Activated naive CD4-positive, alpha-beta T cell treated with anti-CD3 and anti-CD28 coated beads, Interleukin-2, amount 50 U/mL, for 24 hours (primary cell): ENCODE measurements at regions not wholly inside any gene's neighbourhood (a gene's known extent, or its start where the extent isn't known, plus 50 kb on each side); places are given as distances from the start of the nearest gene placed in this dataset.
A peak's percentile ranks its signal among the peaks of the same experiment; 100 is the strongest.

Experiments
- H3K27ac Mint-ChIP-seq: one replicate; pipeline ENCODE4 v1.8.0; 2021; ENCODE audit warnings: mild to moderate bottlenecking, mixed read lengths
- H3K27me3 Mint-ChIP-seq: one replicate; pipeline ENCODE4 v1.8.0; 2021; ENCODE audit warnings: mixed read lengths
- H3K36me3 Mint-ChIP-seq: one replicate; pipeline ENCODE4 v1.8.0; 2021; ENCODE audit warnings: mixed read lengths
- H3K4me1 Mint-ChIP-seq: one replicate; pipeline ENCODE4 v1.8.0; 2021; ENCODE audit warnings: mixed read lengths
- H3K4me3 Mint-ChIP-seq: one replicate; pipeline ENCODE4 v1.8.0; 2021; ENCODE audit warnings: mild to moderate bottlenecking, mixed read lengths
- H3K9me3 Mint-ChIP-seq: one replicate; pipeline ENCODE4 v1.8.0; 2021; ENCODE audit warnings: mixed read lengths

DNA sequence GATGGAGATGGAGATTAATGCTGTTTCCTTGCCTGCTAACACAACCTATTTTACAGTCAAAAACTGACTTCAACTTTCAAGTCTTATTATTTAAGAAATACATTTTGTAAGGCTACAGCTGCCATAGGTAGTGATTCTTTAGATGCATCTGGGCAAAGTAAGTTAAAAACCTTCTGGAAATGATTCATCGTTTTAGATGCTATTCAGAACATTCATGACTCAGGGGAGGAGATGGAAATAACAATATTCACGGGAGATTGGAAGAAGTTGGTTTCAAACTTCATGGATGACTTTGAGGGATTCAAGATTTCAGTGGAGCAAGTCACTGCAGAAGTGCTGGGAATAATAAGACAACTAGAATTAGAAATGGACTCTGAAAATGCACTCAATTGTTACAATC lies 174.9 kb upstream of the GGTLC1 start:
- Mint-ChIP-seq H3K27me3 (no peaks in the 10 kb centered on the region), H3K4me1 (no peaks in the 10 kb centered on the region), H3K9me3 (no peaks in the 10 kb centered on the region), H3K4me3 (no peak overlapping the region), H3K27ac (no peak overlapping the region), H3K36me3 (no peaks in the 10 kb centered on the region)

DNA sequence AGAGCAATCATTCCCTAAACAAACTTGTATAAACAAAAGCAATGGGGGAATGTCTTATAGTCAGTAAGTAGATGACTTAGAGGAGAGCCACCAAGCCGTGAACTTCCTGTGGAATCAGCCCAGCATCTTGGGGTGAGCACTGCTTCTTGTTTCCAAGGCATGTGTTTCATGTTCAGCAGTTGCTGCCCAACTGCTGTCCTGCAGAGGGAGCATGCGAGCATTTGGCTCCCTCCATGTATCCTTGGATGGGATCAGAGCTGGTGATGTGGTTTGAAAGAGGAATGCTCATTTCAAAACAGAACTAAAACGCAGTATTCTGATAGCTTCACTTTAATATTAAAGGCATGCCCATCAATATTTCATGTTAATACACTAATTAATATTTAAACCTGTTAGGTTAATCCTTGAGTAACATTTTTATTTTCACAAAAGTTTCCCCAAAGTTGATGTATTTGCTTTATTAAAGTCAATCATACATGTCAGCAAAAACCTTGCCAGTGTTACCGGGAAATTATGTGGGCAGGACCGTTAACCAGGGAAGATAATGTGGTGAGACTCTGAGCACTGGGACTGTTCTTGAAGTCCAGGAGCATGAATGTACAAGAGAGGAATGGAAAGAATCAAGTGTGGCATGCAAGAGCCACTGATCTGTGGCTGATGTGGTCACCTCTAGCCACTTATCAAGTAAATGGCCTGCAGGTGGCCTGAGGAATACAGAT lies 172.1 kb upstream of the GGTLC1 start:
- H3K27me3 Mint-ChIP-seq: no peaks in the 10 kb centered on the region
- H3K27ac Mint-ChIP-seq: no peak overlapping the region
- no peaks in the 10 kb centered on the region for H3K9me3 Mint-ChIP-seq
- no peaks in the 10 kb centered on the region for H3K36me3 Mint-ChIP-seq
- no peak overlapping the region for H3K4me3 Mint-ChIP-seq
- H3K4me1 Mint-ChIP-seq: no peaks in the 10 kb centered on the region

DNA sequence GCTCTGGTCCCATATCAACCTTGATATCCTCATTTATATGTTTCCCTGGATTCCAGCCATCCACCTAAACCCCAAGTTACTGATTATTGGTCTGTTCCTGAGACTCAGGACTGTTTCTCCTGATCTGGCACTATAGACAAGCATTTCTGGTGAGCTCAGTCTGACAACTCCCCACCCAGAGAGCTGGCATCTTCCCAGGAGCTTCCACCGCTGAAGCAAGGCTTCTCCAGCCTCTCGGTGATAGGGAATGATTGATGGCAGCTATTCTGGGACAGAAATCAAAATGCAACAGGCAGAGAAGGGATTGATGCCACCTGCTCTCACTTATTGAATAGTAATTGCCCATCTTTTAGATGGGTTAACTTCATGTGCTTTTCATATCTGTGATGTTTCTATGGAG lies 169.7 kb upstream of the GGTLC1 start:
- H3K9me3 Mint-ChIP-seq: no peaks in the 10 kb centered on the region

DNA sequence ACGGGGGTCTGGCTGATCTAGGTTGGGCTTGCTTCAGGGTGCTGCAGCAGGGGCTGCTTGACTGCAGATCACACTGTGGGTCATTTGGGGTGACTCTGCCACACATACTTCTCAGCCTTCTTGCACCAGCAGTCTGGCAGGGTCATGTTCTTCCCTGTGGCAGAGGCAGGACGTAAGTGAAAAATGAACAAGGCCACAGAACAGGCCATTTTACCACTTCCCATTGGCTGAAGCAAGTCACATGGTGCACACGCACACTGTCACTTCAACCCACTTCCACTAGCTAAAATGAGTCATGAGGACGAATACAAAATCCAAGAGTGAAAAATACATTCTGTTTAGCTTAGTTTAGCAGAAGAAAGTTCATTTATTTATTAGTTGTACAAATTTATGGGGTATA lies 168.6 kb upstream of the GGTLC1 start:
- Mint-ChIP-seq H3K36me3 (no peaks in the 10 kb centered on the region), H3K27me3 (peaks cover 4% of the 10 kb centered on the region), H3K27ac (no peak overlapping the region), H3K4me3 (no peak overlapping the region), H3K9me3 (no peaks in the 10 kb centered on the region), H3K4me1 (no peaks in the 10 kb centered on the region)

More for the DNA sequence above, 169.7 kb upstream of the GGTLC1 start:
- H3K27ac Mint-ChIP-seq: no peak overlapping the region
- peaks cover 4% of the 10 kb centered on the region for H3K27me3 Mint-ChIP-seq
- no peaks in the 10 kb centered on the region for H3K4me1 Mint-ChIP-seq
- H3K36me3 Mint-ChIP-seq: no peaks in the 10 kb centered on the region
- H3K4me3 Mint-ChIP-seq: no peak overlapping the region

DNA sequence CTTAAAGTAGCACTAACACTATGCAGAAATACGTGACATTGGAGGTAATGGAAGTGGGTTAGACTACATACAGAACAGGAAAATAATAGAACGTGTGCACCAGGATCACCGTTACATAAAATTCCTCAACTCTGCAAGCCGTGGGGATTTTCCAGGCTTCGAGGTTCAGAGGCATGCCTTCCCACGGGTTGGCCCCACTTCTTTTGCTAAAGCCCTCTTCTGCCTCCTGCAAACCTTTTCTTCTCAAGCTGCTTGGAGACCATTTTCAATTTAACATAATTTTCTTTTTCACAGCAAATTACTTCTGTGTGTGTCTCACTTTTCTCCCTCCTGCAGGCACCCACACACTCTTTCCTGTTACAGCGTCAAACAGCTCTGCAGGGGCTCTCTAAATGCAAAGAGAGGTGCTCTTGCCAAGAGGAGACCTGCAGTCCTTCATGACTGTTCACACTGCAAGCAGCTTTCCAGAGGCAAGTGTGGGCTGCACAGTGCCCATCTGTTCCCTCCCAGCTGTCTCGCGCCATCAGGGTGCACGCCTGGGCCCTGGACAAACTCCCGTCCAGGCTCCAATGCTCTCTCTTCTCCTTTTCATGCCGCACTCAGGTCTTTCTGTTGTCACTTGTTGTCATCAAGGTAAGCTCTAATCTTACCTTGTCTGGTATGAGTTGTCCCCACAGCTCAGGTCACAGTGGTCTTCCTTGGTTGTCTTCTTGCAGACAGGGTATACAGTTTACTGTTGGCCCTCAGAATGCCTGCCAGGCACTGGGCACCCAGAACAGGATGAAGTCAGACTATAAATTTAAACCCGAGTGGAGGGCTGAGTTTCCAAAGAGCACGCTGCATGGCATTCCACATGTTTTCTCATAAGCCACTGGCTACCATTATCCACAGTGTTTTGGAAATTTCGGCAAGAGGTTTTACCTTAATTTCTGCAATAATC lies 164.8 kb upstream of the GGTLC1 start:
- no peak overlapping the region for H3K27ac Mint-ChIP-seq
- no peaks in the 10 kb centered on the region for H3K36me3 Mint-ChIP-seq
- peaks cover 5% of the 10 kb centered on the region for H3K9me3 Mint-ChIP-seq
- no peak overlapping the region for H3K4me3 Mint-ChIP-seq
- H3K4me1 Mint-ChIP-seq: no peaks in the 10 kb centered on the region
- peaks cover 4% of the 10 kb centered on the region for H3K27me3 Mint-ChIP-seq

DNA sequence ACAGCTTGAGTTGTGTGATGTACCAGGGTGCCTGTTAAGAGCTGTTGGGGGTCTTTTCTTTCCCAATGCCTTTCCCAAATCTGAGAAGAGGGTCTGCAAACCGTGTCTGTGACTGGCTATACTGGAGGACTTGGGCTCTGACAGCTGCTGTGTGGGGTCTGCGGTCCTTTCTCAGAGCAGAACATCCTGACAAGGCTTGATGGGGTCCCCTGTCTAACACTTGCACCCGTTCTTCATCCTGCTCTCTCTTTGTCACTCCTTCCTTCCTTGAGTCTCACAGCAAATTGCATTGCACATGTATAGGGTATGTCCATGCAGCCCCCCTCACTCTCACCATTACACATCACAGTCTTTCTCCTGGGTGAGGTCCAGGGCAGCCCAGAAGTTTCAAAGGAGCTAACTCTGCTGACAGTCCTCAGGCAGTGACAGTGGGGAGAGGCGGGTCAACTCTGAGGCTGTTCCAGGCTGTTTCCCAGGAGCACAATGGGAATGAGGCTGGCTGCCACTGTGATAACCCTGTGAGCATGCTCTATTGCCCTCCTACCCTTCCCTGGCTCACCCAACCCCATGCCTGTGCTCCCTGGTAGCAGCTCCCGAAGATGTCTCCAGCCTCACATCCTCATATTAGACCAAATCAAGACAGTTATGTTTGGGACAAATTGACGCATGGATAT lies 163.2 kb upstream of the GGTLC1 start:
- H3K27ac Mint-ChIP-seq: no peak overlapping the region
- peaks cover 5% of the 10 kb centered on the region for H3K4me1 Mint-ChIP-seq
- no peak overlapping the region for H3K4me3 Mint-ChIP-seq
- no peaks in the 10 kb centered on the region for H3K36me3 Mint-ChIP-seq
- H3K27me3 Mint-ChIP-seq: peaks cover 7% of the 10 kb centered on the region
- H3K9me3 Mint-ChIP-seq: peaks cover 6% of the 10 kb centered on the region

DNA sequence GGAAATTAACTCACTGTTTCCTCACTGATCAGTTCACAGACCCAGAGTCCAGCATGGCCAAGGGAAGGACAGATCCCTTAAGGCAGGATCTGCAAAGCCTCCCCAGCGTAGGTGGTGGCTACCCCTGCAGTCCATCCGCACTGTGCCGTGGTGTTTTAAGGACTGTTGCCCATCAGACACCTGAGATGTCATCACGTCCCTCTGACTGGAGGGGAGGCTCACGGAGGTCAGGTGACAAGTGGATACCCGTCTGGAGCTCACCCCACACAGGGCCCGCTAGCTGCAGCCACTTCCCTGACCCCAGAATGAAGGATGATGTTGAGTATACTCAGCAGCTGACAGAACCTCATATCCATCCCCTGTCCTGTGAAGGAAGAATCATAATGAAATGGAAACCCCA lies 161.8 kb upstream of the GGTLC1 start:
- no peak overlapping the region for H3K4me3 Mint-ChIP-seq
- peaks cover 7% of the 10 kb centered on the region for H3K27me3 Mint-ChIP-seq
- peaks cover 6% of the 10 kb centered on the region for H3K9me3 Mint-ChIP-seq
- H3K4me1 Mint-ChIP-seq: peaks cover 5% of the 10 kb centered on the region
- no peak overlapping the region for H3K27ac Mint-ChIP-seq
- no peaks in the 10 kb centered on the region for H3K36me3 Mint-ChIP-seq

DNA sequence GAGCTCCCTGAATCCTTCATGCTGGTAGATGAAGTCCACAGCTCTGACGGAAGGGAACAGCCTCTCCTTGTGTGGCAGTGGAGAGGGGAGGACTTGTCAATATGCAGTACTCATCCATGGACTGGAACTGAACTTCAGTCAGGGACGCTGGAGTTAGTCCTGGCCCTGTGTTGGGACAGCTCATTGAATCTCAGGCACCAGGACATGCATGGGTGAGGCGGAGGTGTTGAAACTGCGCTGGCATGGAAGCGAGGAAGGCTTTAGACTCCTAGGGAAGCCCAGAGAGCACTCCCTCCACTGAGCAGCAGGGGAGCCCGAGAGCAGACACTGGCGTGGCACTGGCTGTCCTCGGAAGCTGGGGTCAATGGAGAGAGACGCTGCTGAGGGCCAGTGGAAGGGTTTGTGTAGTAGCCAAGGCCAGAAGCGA lies 161.3 kb upstream of the GGTLC1 start:
- Mint-ChIP-seq H3K27ac (no peak overlapping the region), H3K4me3 (no peak overlapping the region), H3K9me3 (peaks cover 6% of the 10 kb centered on the region), H3K36me3 (no peaks in the 10 kb centered on the region), H3K4me1 (peaks cover 5% of the 10 kb centered on the region), H3K27me3 (peaks cover 7% of the 10 kb centered on the region)

DNA sequence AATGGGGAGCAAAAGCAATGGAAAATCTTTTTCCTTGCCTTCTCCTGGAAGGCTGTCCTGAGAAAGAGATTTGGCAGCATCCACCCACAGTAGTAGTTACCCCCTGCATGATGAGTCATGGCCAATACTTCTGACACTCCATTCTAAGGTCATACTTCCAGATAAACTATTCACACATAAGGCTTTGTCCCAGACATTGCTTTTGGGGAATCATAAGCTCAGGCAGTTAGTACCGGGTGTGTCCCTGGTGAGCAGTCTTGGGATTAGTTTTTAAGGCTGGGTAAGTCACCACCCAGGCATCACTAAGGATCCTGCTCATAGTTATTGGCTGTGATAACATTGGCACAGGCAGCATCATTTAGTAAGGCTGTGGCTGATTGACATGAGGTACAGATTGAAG lies 160.6 kb upstream of the GGTLC1 start:
- Mint-ChIP-seq H3K9me3 (peaks cover 6% of the 10 kb centered on the region), H3K27ac (no peak overlapping the region), H3K36me3 (no peaks in the 10 kb centered on the region), H3K27me3 (peaks cover 3% of the 10 kb centered on the region), H3K4me1 (peaks cover 5% of the 10 kb centered on the region), H3K4me3 (no peak overlapping the region)

DNA sequence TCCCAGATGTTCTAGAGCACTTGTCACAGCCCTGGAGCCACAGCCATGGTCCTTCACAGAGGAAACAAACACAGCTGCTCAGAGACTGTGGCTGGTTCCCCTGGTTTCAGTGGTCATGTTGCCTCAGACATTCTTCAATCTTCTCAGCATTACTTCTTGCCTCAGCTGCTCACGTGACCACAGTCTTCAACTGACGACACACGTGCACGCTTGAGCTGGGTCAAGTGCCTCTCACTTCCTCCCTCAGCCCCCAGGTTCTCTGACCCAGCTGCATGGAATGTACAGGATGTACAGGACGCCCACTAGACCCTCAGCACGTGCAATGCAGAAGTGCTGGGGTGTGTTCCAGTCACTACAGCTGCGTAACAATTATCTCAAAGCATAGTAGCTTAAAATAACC lies 159.8 kb upstream of the GGTLC1 start:
- Mint-ChIP-seq H3K27ac (peak overlapping the region; percentile 19), H3K9me3 (peaks cover 6% of the 10 kb centered on the region), H3K4me1 (peaks cover 5% of the 10 kb centered on the region), H3K36me3 (no peaks in the 10 kb centered on the region), H3K27me3 (peaks cover 3% of the 10 kb centered on the region), H3K4me3 (no peak overlapping the region)

DNA sequence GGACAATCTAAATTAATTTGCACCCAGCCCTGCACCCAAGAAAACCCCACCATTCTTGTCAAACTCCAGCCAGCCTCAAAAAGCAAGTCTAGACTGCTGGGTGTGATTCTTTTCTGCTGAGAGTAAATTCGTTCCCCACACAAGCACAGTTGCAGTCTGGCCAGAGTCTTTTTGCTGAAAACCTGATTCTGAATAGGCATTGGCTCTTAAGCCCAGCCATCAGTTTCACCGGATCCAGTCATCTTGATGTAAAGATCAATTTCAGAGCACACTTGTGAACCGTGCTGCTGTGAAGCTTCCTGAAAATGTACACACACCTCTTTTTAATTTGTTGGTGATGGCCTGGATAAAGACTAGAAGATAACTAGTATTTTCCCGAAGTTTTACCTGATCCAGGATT lies 159.4 kb upstream of the GGTLC1 start:
- peaks cover 3% of the 10 kb centered on the region for H3K27me3 Mint-ChIP-seq
- H3K4me3 Mint-ChIP-seq: peak overlapping the region; percentile 8
- H3K27ac Mint-ChIP-seq: peak overlapping the region; percentile 19
- no peaks in the 10 kb centered on the region for H3K36me3 Mint-ChIP-seq
- peaks cover 5% of the 10 kb centered on the region for H3K4me1 Mint-ChIP-seq
- H3K9me3 Mint-ChIP-seq: peaks cover 6% of the 10 kb centered on the region

DNA sequence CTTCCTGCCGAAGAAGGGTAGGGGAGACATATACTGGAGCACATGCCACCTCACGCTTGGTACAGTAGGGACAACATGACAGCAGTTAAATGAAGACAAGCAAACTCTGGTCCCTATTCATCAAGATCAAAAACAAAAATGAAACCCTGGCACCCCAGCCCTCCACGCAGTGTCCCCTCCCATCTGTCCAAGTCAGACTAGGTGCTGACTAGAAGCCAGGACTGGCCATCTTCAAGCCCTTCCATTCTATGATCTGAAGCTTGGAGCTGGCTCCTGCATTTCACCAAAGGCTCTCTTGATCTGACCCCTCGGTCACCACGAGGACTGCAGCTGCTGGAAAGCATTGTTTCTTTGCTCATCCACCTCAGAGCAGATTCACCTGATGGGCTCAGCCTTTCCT lies 158.9 kb upstream of the GGTLC1 start:
- Mint-ChIP-seq H3K27ac (no peak overlapping the region), H3K4me1 (peaks cover 5% of the 10 kb centered on the region), H3K27me3 (peaks cover 3% of the 10 kb centered on the region), H3K9me3 (peaks cover 6% of the 10 kb centered on the region), H3K36me3 (no peaks in the 10 kb centered on the region), H3K4me3 (peak overlapping the region; percentile 8)

DNA sequence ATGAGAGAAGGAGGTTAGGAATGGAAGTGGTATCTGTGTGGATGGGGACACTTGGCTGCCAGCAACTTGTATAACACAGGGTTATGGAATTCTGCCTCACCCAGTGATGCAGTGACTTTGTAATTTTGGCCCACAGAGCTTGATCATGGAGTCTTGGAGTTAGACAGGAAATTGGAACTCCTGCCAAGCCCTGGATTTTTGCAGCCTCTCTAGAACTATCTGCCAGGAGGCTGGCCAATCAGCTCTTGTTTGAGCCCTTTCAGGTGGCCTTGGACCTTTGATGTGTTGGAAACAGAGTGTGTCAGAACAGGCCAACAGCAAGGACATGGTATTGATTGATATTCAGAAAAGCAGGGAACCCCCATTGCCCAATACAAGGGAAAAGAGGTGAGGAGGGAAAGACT lies 157.7 kb upstream of the GGTLC1 start:
- H3K36me3 Mint-ChIP-seq: no peaks in the 10 kb centered on the region
- H3K27me3 Mint-ChIP-seq: peaks cover 3% of the 10 kb centered on the region
- H3K27ac Mint-ChIP-seq: no peak overlapping the region
- H3K9me3 Mint-ChIP-seq: peaks cover 6% of the 10 kb centered on the region
- peaks cover 5% of the 10 kb centered on the region for H3K4me1 Mint-ChIP-seq
- no peak overlapping the region for H3K4me3 Mint-ChIP-seq

DNA sequence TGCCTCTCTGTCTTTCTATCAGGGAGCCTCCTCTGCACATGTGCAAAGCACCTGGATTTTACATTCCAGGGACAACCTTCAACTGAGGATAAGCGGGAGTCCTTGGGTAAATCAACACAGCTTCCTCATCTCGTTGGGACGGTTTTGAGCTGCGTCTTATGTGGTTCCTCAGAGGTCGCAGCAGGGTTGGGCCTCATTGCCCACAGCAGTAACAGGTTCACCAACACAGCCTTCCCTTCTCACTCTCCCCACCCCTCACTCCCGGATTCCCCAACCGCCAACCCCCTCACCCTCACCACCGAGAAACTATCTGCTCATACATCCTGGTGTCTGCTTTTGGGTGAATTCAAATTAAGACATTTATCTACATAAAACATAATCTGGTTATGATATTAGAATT lies 155.8 kb upstream of the GGTLC1 start:
- Mint-ChIP-seq H3K4me3 (no peak overlapping the region), H3K9me3 (peaks cover 6% of the 10 kb centered on the region), H3K36me3 (no peaks in the 10 kb centered on the region), H3K4me1 (peaks cover 5% of the 10 kb centered on the region), H3K27me3 (peaks cover 3% of the 10 kb centered on the region), H3K27ac (no peak overlapping the region)

DNA sequence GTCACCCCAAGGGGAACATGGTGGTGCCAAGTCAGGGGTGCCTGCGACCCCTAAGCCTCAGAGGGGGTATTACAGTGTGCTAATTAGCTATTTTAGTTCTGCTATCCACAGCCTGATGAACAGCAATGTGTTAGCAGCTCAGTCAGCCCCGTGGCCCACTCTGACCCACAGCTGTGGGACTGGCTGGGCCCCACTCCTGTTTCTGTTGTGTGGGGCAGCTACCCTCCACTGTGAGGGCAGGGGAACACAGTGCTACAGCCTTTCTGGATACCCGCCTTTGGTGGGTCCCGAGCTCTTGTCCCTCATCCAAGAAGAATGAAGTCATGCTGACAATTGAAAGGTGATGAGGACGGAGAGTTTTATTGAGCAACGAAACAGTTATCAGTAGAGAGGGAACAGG lies 152.5 kb upstream of the GGTLC1 start:
- no peaks in the 10 kb centered on the region for H3K4me1 Mint-ChIP-seq
- no peaks in the 10 kb centered on the region for H3K9me3 Mint-ChIP-seq
- no peaks in the 10 kb centered on the region for H3K36me3 Mint-ChIP-seq
- H3K27me3 Mint-ChIP-seq: no peaks in the 10 kb centered on the region
- no peak overlapping the region for H3K27ac Mint-ChIP-seq
- H3K4me3 Mint-ChIP-seq: no peak overlapping the region

DNA sequence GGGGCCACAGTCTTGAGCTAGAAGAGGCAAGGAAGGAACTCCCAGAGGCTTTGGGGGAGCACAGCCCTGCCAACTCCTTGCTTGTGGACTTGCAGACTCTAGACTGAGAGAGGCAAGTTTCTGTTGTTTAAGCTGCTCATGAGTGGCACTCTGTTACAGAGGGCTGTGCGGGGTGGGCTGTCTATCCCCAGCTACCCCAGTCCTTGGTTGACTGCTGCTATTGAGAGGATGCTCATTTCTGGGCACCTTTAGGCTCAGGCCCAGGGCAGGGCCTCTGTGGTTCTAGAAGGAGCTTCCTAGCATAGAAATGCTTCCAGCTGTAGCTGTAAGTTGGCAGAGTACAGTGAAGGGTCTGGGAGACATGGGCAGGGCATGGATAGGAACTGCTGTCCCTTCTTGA lies 151.3 kb upstream of the GGTLC1 start:
- no peak overlapping the region for H3K27ac Mint-ChIP-seq
- no peaks in the 10 kb centered on the region for H3K27me3 Mint-ChIP-seq
- H3K4me3 Mint-ChIP-seq: no peak overlapping the region
- H3K9me3 Mint-ChIP-seq: no peaks in the 10 kb centered on the region
- no peaks in the 10 kb centered on the region for H3K36me3 Mint-ChIP-seq
- H3K4me1 Mint-ChIP-seq: no peaks in the 10 kb centered on the region
